ENCODE measurements at regions not wholly inside any gene's neighbourhood (a gene's known extent, or its start where the extent isn't known, plus 50 kb on each side); places are given as distances from the start of the nearest gene placed in this dataset.

GRCh38 chr10:4733843-4734224 lies 92.2 kb upstream of the AKR1E2 start:
- WGBS: 60% methylated on average over 3 of the region's 3 CpGs
- Histone ChIP-seq H3K4me1 (peaks cover 33% of the 10 kb centered on the region), H3K4me3 (no peak overlapping the region), H3K27ac (peak overlapping the region; percentile 84), H3K27me3 (no peaks in the 10 kb centered on the region), H3K36me3 (no peaks in the 10 kb centered on the region), H3K9me3 (no peaks in the 10 kb centered on the region)
- TF ChIP-seq POLR2AphosphoS5 (IDR thresholded peaks at IDR 0.05) (no peak), CTCF (IDR thresholded peaks at IDR 0.05) (no peak), EP300 (IDR thresholded peaks at IDR 0.05) (no peak), POLR2A (IDR thresholded peaks at IDR 0.05) (no peak)
- DNase-seq (ENCODE audit: low spot score in 2 of 2): no peak

- Histone ChIP-seq H3K27me3 (no peaks in the 10 kb centered on the region), H3K4me3 (no peak overlapping the region), H3K36me3 (no peaks in the 10 kb centered on the region), H3K9me3 (no peaks in the 10 kb centered on the region), H3K27ac (peak overlapping the region; percentile 84), H3K4me1 (peaks cover 33% of the 10 kb centered on the region)
- no peak for TF ChIP-seq EP300 (IDR thresholded peaks at IDR 0.05)
- peak; percentile 73 to 91 (median 81) for TF ChIP-seq POLR2AphosphoS5 (IDR thresholded peaks at IDR 0.05)
- no peak for TF ChIP-seq CTCF (IDR thresholded peaks at IDR 0.05)
- TF ChIP-seq POLR2A (IDR thresholded peaks at IDR 0.05): no peak
- no peak for DNase-seq (ENCODE audit: low spot score in 2 of 2)
- WGBS: 57% methylated on average over 7 of the region's 7 CpGs
Observed at GRCh38 chr10:4733150-4733842, 92.7 kb upstream of the AKR1E2 start.

GRCh38 chr10:4730998-4731397 lies 95.0 kb upstream of the AKR1E2 start:
- Histone ChIP-seq H3K4me3 (no peak overlapping the region), H3K27me3 (no peaks in the 10 kb centered on the region), H3K9me3 (no peaks in the 10 kb centered on the region), H3K4me1 (peaks cover 23% of the 10 kb centered on the region), H3K27ac (no peak overlapping the region), H3K36me3 (no peaks in the 10 kb centered on the region)
- no peak for TF ChIP-seq POLR2A (IDR thresholded peaks at IDR 0.05)
- TF ChIP-seq CTCF (IDR thresholded peaks at IDR 0.05): no peak
- no peak for TF ChIP-seq POLR2AphosphoS5 (IDR thresholded peaks at IDR 0.05)
- no peak for TF ChIP-seq EP300 (IDR thresholded peaks at IDR 0.05)
- WGBS: 94% methylated on average over 3 of the region's 3 CpGs
- no peak for DNase-seq (ENCODE audit: low spot score in 2 of 2)

- no peak for DNase-seq (ENCODE audit: low spot score in 2 of 2)
- WGBS: 50% methylated on average over 4 of the region's 4 CpGs
- Histone ChIP-seq H3K9me3 (no peaks in the 10 kb centered on the region), H3K27ac (peak overlapping the region; percentile 48), H3K4me3 (no peak overlapping the region), H3K4me1 (peaks cover 32% of the 10 kb centered on the region), H3K27me3 (no peaks in the 10 kb centered on the region), H3K36me3 (no peaks in the 10 kb centered on the region)
- TF ChIP-seq CTCF (IDR thresholded peaks at IDR 0.05): no peak
- TF ChIP-seq POLR2A (IDR thresholded peaks at IDR 0.05): no peak
- no peak for TF ChIP-seq EP300 (IDR thresholded peaks at IDR 0.05)
Observed at GRCh38 chr10:4725917-4726606, 99.9 kb upstream of the AKR1E2 start.

- H3K9me3 ChIP-seq: no peaks in the 10 kb centered on the region
- no peak for TF ChIP-seq EP300 (IDR thresholded peaks at IDR 0.05)
- H3K27me3 ChIP-seq: no peaks in the 10 kb centered on the region
- peaks cover 37% of the 10 kb centered on the region for H3K4me1 ChIP-seq
- no peak overlapping the region for H3K27ac ChIP-seq
- H3K36me3 ChIP-seq: no peaks in the 10 kb centered on the region
- DNase-seq (ENCODE audit: low spot score in 2 of 2): no peak
- no peak overlapping the region for H3K4me3 ChIP-seq
Observed at GRCh38 chr10:4723860-4724259, 102.1 kb upstream of the AKR1E2 start.
